Activated T-cell treated with anti-CD3 and anti-CD28 coated beads, Interleukin-2, amount 50 U/mL, for 24 hours (primary cell): ENCODE measurements at regions not wholly inside any gene's neighbourhood (a gene's known extent, or its start where the extent isn't known, plus 50 kb on each side); places are given as distances from the start of the nearest gene placed in this dataset.

Source experiments
- DNase-seq: peaks from one replicate; pipeline ENCODE4 v3.0.0-alpha.2; 2020
- H3K27ac Mint-ChIP-seq: 2 replicates; pipeline ENCODE4 v1.8.0; 2020; ENCODE audit warnings: mild to moderate bottlenecking, mixed read lengths
- H3K27me3 Mint-ChIP-seq: 2 replicates; pipeline ENCODE4 v1.8.0; 2020; ENCODE audit warnings: mixed read lengths
- H3K36me3 Mint-ChIP-seq: 2 replicates; pipeline ENCODE4 v1.8.0; 2020; ENCODE audit warnings: low read depth, mixed read lengths
- H3K4me1 Mint-ChIP-seq: 2 replicates; pipeline ENCODE4 v1.8.0; 2020; ENCODE audit warnings: low read depth, mixed read lengths
- H3K4me3 Mint-ChIP-seq: 2 replicates; pipeline ENCODE4 v1.8.0; 2020; ENCODE audit warnings: mild to moderate bottlenecking, moderate library complexity, mixed read lengths
- H3K9me3 Mint-ChIP-seq: 2 replicates; pipeline ENCODE4 v1.8.0; 2020; ENCODE audit warnings: mixed read lengths

DNA sequence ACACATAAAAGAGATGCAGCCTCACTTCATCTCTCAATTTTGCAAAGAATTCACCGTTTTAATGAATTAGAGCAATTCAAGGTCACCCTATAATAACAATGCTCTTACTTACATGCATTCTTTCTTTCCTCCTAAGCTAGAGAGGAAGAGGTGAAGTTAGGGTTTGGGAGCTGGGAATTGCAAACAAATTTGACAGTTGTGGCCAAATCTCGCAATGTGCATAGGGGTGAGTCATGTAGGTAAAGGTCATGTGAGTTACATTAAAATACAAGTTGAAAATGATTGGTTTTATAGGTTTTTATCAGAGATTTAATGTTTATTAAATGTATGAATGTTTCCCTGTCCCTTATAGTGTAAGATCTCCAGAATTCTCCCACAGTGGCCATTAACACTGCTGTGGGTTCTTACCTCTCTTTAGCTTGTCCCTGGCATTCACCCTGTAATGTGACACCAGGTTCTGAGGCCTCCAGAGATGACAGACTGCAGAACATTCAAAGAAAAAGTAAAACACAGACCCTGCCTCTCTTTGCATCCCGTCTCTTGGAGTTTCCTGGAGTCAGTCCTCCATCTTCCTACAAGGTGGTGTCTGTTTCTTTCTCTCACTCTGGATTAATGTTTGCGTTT lies 53.7 kb upstream of the LGALSL start:
- Mint-ChIP-seq H3K27ac (no peak overlapping the region), H3K4me1 (no peaks in the 10 kb centered on the region)

DNA sequence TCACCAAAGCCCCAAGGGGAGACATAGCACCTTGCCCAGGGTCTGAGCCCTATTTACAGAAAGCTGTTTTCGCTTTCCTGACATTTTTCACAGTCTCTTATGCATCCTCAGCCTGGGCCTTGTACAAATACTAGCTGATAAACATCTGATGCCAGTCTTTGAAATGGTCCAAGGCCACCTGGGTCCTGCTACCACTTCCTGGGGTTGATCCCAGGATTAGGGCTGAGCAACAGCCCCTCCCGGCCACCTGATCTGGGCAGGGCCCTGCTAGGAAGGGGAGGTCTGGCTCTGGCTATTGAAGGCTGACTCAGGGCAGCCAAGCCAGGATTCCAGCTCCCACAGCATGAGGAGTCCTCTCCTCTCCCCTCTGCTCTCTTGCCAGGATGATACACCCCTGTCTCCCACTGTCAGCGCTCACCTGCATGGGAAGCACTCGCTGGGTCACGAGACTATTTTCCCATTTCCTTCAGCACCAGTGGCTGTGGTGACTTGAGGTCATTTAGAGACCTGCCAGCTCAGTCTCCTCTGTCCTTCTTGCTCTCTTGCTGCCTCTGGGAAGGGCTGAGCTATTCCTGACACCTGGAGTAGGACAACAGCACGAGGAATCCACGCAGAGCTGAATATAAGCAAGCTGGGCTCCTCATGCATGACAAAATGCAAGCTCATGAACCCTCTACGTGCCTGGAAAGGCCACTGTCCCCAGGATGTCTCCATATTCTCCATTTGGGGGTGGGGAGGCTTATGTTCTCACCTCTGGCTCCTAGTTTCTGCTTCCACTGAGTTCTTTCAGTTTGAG lies 53.0 kb upstream of the LGALSL start:
- Mint-ChIP-seq H3K27me3 (no peaks in the 10 kb centered on the region), H3K27ac (no peak overlapping the region), H3K4me3 (no peak overlapping the region), H3K9me3 (no peaks in the 10 kb centered on the region), H3K4me1 (no peaks in the 10 kb centered on the region), H3K36me3 (no peaks in the 10 kb centered on the region)
- DNase-seq: no peak

More for the DNA sequence above, 53.7 kb upstream of the LGALSL start:
- H3K27me3 Mint-ChIP-seq: no peaks in the 10 kb centered on the region
- H3K36me3 Mint-ChIP-seq: no peaks in the 10 kb centered on the region
- H3K4me3 Mint-ChIP-seq: no peak overlapping the region
- DNase-seq: no peak
- no peaks in the 10 kb centered on the region for H3K9me3 Mint-ChIP-seq

DNA sequence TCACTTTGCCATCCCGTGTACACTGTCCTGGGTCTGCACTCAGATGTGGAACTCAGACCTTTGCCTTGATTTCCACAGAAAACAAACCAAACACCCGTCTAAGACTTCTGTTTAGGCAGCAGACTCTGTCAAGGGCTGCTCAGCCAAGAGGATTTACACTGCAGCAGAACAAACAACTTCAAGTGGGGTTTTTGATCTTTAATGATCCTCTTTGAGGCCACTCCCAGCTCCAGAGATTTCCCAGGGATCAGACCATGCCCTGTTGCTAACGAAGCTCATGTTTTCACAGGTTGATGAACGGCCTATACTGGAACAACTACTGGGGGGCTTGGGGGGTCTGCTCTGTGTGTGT lies 52.5 kb upstream of the LGALSL start:
- H3K36me3 Mint-ChIP-seq: no peaks in the 10 kb centered on the region
- no peaks in the 10 kb centered on the region for H3K9me3 Mint-ChIP-seq
- DNase-seq: no peak
- no peak overlapping the region for H3K27ac Mint-ChIP-seq
- no peaks in the 10 kb centered on the region for H3K4me1 Mint-ChIP-seq
- H3K4me3 Mint-ChIP-seq: no peak overlapping the region
- H3K27me3 Mint-ChIP-seq: no peaks in the 10 kb centered on the region

DNA sequence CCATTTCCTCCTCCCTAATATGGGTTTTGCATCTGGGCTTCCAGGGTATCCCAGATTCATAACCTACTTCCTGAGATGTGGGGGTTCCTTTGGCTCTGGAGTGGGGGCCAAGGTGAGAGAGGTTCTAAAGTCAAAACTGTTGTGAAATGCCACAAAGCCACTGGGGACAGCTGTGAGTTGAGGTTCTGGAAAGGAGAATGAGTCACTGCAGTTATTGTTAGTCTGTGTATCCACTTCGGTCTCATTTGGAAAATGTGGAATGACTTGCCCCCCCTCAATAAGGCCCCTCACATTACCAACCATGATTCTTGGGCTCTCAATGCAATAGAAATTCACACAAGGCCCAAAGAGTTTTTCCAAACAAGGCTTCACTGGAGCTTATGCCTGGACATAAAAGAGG lies 51.1 kb upstream of the LGALSL start:
- H3K27me3 Mint-ChIP-seq: no peaks in the 10 kb centered on the region
- H3K36me3 Mint-ChIP-seq: no peaks in the 10 kb centered on the region
- H3K4me1 Mint-ChIP-seq: no peaks in the 10 kb centered on the region
- no peaks in the 10 kb centered on the region for H3K9me3 Mint-ChIP-seq
- DNase-seq: no peak
- no peak overlapping the region for H3K27ac Mint-ChIP-seq
- no peak overlapping the region for H3K4me3 Mint-ChIP-seq

DNA sequence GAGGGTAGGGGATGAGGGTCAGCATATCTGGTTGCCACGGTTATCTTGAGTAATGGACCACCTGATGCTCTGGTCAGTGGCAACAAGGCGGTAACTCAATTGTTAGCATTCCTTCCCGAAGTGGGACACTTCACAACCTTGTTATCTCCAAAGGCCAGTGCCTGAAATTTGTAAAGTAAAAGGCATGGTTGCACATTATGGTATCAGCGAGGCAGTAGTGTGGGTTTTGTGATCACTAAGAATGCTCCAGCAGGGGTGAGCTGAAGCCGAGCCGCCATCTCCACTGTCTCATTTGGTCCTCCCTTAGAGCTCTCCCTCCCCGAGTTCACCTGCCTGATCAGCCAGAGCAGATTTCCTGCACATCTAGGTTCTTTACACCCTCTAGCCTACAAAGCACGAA lies 50.5 kb upstream of the LGALSL start:
- Mint-ChIP-seq H3K4me3 (no peak overlapping the region), H3K4me1 (no peaks in the 10 kb centered on the region), H3K9me3 (no peaks in the 10 kb centered on the region), H3K27ac (no peak overlapping the region), H3K36me3 (no peaks in the 10 kb centered on the region), H3K27me3 (no peaks in the 10 kb centered on the region)
- no peak for DNase-seq

DNA sequence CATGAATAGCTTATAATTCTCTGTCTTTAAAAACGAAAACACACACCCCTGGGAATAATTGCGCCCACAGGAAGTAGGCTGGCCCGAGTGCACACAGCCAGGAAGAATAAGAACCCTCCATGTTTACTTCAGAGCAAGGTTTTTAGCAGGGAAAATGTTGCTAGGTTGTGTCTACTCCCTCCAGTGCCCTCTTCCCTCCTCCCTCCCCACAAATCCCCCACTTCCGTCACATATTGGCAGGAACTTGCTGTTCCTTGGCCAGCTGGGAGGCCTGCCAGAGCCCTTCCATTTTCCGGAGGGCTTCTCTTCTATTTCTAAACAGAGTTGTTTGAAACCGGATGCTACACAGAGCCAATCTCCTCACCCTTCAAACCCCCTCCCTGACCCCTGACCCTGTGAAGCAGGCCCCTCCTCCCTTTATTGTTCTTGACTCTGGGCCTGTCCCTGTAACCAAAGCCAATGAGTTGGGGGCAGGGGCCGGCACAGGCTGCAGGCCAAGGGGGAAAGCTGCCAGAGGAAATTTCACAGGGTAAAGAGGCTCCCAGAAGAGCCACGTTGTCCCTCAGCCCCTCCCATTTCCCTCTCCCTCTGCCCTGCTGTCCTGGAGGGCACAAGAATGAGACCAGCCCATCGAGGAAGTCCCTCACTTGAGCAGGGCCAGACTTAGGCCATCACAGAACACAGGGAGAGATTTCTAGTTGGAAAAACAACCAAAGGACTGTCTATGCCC lies 49.8 kb upstream of the LGALSL start:
- Mint-ChIP-seq H3K36me3 (no peaks in the 10 kb centered on the region), H3K27me3 (no peaks in the 10 kb centered on the region), H3K27ac (no peak overlapping the region), H3K4me3 (no peak overlapping the region), H3K9me3 (no peaks in the 10 kb centered on the region), H3K4me1 (no peaks in the 10 kb centered on the region)
- no peak for DNase-seq
